Heart left ventricle (tissue), 13 donors: ENCODE measurements at regions not wholly inside any gene's neighbourhood (a gene's known extent, or its start where the extent isn't known, plus 50 kb on each side); places are given as distances from the start of the nearest gene placed in this dataset.

Experiments used
- POLR2A ChIP-seq, 2 donors: fragments of 450-650 bp; IDR thresholded peaks; one replicate each; pipeline ENCODE4 v1.6.1; 2017; ENCODE audit warnings: antibody characterized with exemption in 2 of 2, mild to moderate bottlenecking in 2 of 2, moderate library complexity in 2 of 2
- TF ChIP-seq, protein P1 (sequence below), 12 donors: fragments of 200-600 bp; sonication (generic) in 4 of 12; IDR thresholded peaks; one replicate each; pipeline versions ENCODE4 v1.5.0 to v1.8.0; 2018 to 2022; ENCODE audit warnings: antibody characterized with exemption in 12 of 12, mild to moderate bottlenecking in 5 of 12
- donor health status: ischemic (EF 13 %, LVEDD 7.1; RV severe dilation, severe dysfunction).
- donor health status: DM: no; HTN: yes; CAD: no.
- donor health status: DM: no; HTN: no; CAD: no.
- donor health status: ischemic (EF 25% LVEDD 6.9; RV normal size, moderate dysfunction).
- donor health status: ischemic (EF 25% LVEDD 5.7; RV mildly dilated, moderate dysfunction).
- donor health status: ischemic (EF 35%, LVEDD 5.7; RV mildly dilated, moderate dysfunction).
- donor health status: nonischemic (EF 11% LVEDD 7.7; RV severe dilation, severe dysfunction).
- donor health status: DM: yes; HTN: yes; CAD: no.
- donor health status: PGD.
- donor health status: ischemic (EF 29% LVEDD 5.4; RV normal size, mild dysfunction).
- donor health status: nonischemic (EF 23%, LVEDD 6.1; RV moderate dilation, normal function).

DNA sequence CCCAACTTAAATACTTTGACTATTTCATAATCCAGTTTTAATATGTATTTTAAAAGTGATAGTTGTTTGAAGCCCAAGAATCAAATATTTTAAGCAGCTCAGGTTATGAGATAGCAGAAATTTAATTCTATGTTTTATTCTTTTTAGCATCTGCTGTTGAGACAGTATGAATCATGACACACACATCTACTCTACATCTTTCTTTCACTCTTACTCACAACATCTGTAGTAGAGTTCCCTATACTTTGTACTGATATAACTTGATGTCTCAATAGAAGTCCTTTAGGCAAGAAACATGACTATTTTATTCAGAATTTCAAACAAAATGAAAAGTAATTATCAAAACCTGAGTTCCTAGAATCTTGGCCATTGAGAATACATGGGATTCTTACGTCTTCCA is 187.9 kb upstream of the GNPDA2 start:
- TF ChIP-seq, protein P1, sequence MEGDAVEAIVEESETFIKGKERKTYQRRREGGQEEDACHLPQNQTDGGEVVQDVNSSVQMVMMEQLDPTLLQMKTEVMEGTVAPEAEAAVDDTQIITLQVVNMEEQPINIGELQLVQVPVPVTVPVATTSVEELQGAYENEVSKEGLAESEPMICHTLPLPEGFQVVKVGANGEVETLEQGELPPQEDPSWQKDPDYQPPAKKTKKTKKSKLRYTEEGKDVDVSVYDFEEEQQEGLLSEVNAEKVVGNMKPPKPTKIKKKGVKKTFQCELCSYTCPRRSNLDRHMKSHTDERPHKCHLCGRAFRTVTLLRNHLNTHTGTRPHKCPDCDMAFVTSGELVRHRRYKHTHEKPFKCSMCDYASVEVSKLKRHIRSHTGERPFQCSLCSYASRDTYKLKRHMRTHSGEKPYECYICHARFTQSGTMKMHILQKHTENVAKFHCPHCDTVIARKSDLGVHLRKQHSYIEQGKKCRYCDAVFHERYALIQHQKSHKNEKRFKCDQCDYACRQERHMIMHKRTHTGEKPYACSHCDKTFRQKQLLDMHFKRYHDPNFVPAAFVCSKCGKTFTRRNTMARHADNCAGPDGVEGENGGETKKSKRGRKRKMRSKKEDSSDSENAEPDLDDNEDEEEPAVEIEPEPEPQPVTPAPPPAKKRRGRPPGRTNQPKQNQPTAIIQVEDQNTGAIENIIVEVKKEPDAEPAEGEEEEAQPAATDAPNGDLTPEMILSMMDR (IDR thresholded peaks at IDR 0.05), result no peak
- no peak for TF ChIP-seq POLR2A (IDR thresholded peaks at IDR 0.05)
